HAP-1 (cell line): ENCODE measurements at regions not wholly inside any gene's neighbourhood (a gene's known extent, or its start where the extent isn't known, plus 50 kb on each side); places are given as distances from the start of the nearest gene placed in this dataset.

Experiments used
- DNase-seq, 2 experiments: peaks; one replicate each; pipeline ENCODE4 v3.0.0-alpha.2; 2016 to 2020; ENCODE audit warnings: low spot score in 2 of 2
- H3K27me3 ChIP-seq: fragments of 250-450 bp; sonication (Bioruptor Pico); 2 replicates; pipeline ENCODE4 v1.5.1; 2020; ENCODE audit warnings: low read depth, mild to moderate bottlenecking, moderate library complexity
- H3K36me3 ChIP-seq: fragments of 250-450 bp; sonication (Bioruptor Pico); replicated peaks from 2 replicates; pipeline ENCODE4 v1.5.1; 2020; ENCODE audit warnings: mild to moderate bottlenecking
- H3K4me1 ChIP-seq: fragments of 250-450 bp; sonication (Bioruptor Pico); 2 replicates; pipeline ENCODE4 v1.5.1; 2020; ENCODE audit warnings: mild to moderate bottlenecking
- H3K4me3 ChIP-seq: fragments of 250-450 bp; sonication (Bioruptor Pico); 2 replicates; pipeline ENCODE4 v1.5.1; 2020; ENCODE audit warnings: mild to moderate bottlenecking, moderate library complexity
- H3K9me3 ChIP-seq: fragments of 250-450 bp; sonication (Bioruptor Pico); 2 replicates; pipeline ENCODE4 v1.5.1; 2020; ENCODE audit warnings: mild to moderate bottlenecking, moderate library complexity
- in situ Hi-C: fragments of 300-500 bp; cut with MboI; formaldehyde crosslinking; loops from 3 replicates; pipeline ENCODE4 v1.14.3; 2020; ENCODE audit warnings: low sequenced_read_pairs, inconsistent platforms, mixed read lengths

- in situ Hi-C loops, result loop anchor here (25.0 kb wide), 1 partner anchor 668 kb away; no protein-coding TSS in a partner anchor
- DNase-seq, result peak; percentile 42 to 83
- Histone ChIP-seq H3K4me3 (no peak overlapping the region), H3K4me1 (peaks cover 11% of the 10 kb centered on the region), H3K36me3 (no peaks in the 10 kb centered on the region; the same call in 1 of the 2 replicates), H3K27me3 (peaks cover 9% of the 10 kb centered on the region; the same call in 1 of the 2 replicates), H3K9me3 (no peaks in the 10 kb centered on the region)
Observed at GRCh38 chr9:86644675-86645034, 290.4 kb upstream of the TUT7 start.

GRCh38 chr9:86643946-86644674 lies 289.9 kb upstream of the TUT7 start:
- no peaks in the 10 kb centered on the region for H3K36me3 ChIP-seq
- H3K4me1 ChIP-seq, result peaks cover 11% of the 10 kb centered on the region
- no peaks in the 10 kb centered on the region for H3K9me3 ChIP-seq
- H3K27me3 ChIP-seq, result peaks cover 4% of the 10 kb centered on the region; the same call in 1 of the 2 replicates
- in situ Hi-C loops, result loop anchor here (25.0 kb wide), 1 partner anchor 668 kb away; no protein-coding TSS in a partner anchor
- DNase-seq, result peak; percentile 12 to 40
- no peak overlapping the region for H3K4me3 ChIP-seq

GRCh38 chr9:86642721-86643120 lies 288.5 kb upstream of the TUT7 start:
- in situ Hi-C loops, result loop anchor here (25.0 kb wide), 1 partner anchor 670 kb away; no protein-coding TSS in a partner anchor
- H3K27me3 ChIP-seq, result peaks cover 4% of the 10 kb centered on the region; the same call in 1 of the 2 replicates

GRCh38 chr9:86641970-86642369 lies 287.8 kb upstream of the TUT7 start:
- Histone ChIP-seq H3K4me1 (peaks cover 11% of the 10 kb centered on the region), H3K36me3 (no peaks in the 10 kb centered on the region), H3K9me3 (no peaks in the 10 kb centered on the region), H3K27me3 (peaks cover 4% of the 10 kb centered on the region; the same call in 1 of the 2 replicates), H3K4me3 (no peak overlapping the region)
- in situ Hi-C loops, result loop anchor here (25.0 kb wide), 1 partner anchor 670 kb away; no protein-coding TSS in a partner anchor
- no peak for DNase-seq

More at GRCh38 chr9:86642721-86643120, 288.5 kb upstream of the TUT7 start:
- Histone ChIP-seq H3K9me3 (no peaks in the 10 kb centered on the region), H3K36me3 (no peaks in the 10 kb centered on the region), H3K4me3 (no peak overlapping the region), H3K4me1 (peaks cover 11% of the 10 kb centered on the region)
- DNase-seq, result no peak

- Histone ChIP-seq H3K9me3 (no peaks in the 10 kb centered on the region), H3K36me3 (no peaks in the 10 kb centered on the region), H3K27me3 (peaks cover 4% of the 10 kb centered on the region; the same call in 1 of the 2 replicates), H3K4me3 (no peak overlapping the region), H3K4me1 (peaks cover 11% of the 10 kb centered on the region)
- no peak for DNase-seq
- in situ Hi-C loops, result loop anchor here (25.0 kb wide), 1 partner anchor 672 kb away; no protein-coding TSS in a partner anchor
Observed at GRCh38 chr9:86639899-86640379, 285.7 kb upstream of the TUT7 start.

GRCh38 chr9:86639287-86639686 lies 285.1 kb upstream of the TUT7 start:
- Histone ChIP-seq H3K27me3 (peaks cover 4% of the 10 kb centered on the region; the same call in 1 of the 2 replicates), H3K4me1 (peaks cover 8% of the 10 kb centered on the region), H3K9me3 (no peaks in the 10 kb centered on the region), H3K36me3 (no peaks in the 10 kb centered on the region), H3K4me3 (no peak overlapping the region)
- DNase-seq, result no peak
- in situ Hi-C loops, result loop anchor here (25.0 kb wide), 1 partner anchor 673 kb away; no protein-coding TSS in a partner anchor

- H3K9me3 ChIP-seq, result no peaks in the 10 kb centered on the region
- H3K4me1 ChIP-seq, result no peaks in the 10 kb centered on the region
- no peak for DNase-seq
- in situ Hi-C loops, result loop anchor here (25.0 kb wide), 1 partner anchor 674 kb away; no protein-coding TSS in a partner anchor
- H3K27me3 ChIP-seq, result peaks cover 6% of the 10 kb centered on the region
- H3K36me3 ChIP-seq, result no peaks in the 10 kb centered on the region
- no peak overlapping the region for H3K4me3 ChIP-seq
Observed at GRCh38 chr9:86638109-86638508, 283.9 kb upstream of the TUT7 start.

GRCh38 chr9:86637515-86637914 lies 283.3 kb upstream of the TUT7 start:
- peak in 1 of 2 experiments; percentile 69 for DNase-seq
- Histone ChIP-seq H3K27me3 (peaks cover 6% of the 10 kb centered on the region), H3K9me3 (no peaks in the 10 kb centered on the region), H3K4me1 (no peaks in the 10 kb centered on the region), H3K36me3 (no peaks in the 10 kb centered on the region), H3K4me3 (no peak overlapping the region)
- in situ Hi-C loops, result loop anchor here (25.0 kb wide), 1 partner anchor 675 kb away; no protein-coding TSS in a partner anchor

GRCh38 chr9:86636519-86636918 lies 282.3 kb upstream of the TUT7 start:
- Histone ChIP-seq H3K4me3 (no peak overlapping the region), H3K27me3 (peaks cover 6% of the 10 kb centered on the region)
- in situ Hi-C loops, result loop anchor here (25.0 kb wide), 1 partner anchor 676 kb away; no protein-coding TSS in a partner anchor

GRCh38 chr9:86636038-86636437 lies 281.8 kb upstream of the TUT7 start:
- H3K4me3 ChIP-seq, result no peak overlapping the region
- peaks cover 6% of the 10 kb centered on the region for H3K27me3 ChIP-seq
- no peaks in the 10 kb centered on the region for H3K4me1 ChIP-seq
- no peaks in the 10 kb centered on the region for H3K36me3 ChIP-seq
- in situ Hi-C loops, result loop anchor here (25.0 kb wide), 1 partner anchor 676 kb away; no protein-coding TSS in a partner anchor
- DNase-seq, result no peak
- H3K9me3 ChIP-seq, result no peaks in the 10 kb centered on the region

More at GRCh38 chr9:86636519-86636918, 282.3 kb upstream of the TUT7 start:
- Histone ChIP-seq H3K4me1 (no peaks in the 10 kb centered on the region), H3K36me3 (no peaks in the 10 kb centered on the region), H3K9me3 (no peaks in the 10 kb centered on the region)
- no peak for DNase-seq

GRCh38 chr9:86634501-86634900 lies 280.3 kb upstream of the TUT7 start:
- H3K4me1 ChIP-seq, result no peaks in the 10 kb centered on the region
- peaks cover 2% of the 10 kb centered on the region; the same call in 1 of the 2 replicates for H3K27me3 ChIP-seq
- in situ Hi-C loops, result loop anchor here (25.0 kb wide), 1 partner anchor 678 kb away; no protein-coding TSS in a partner anchor

GRCh38 chr9:86633945-86634344 lies 279.7 kb upstream of the TUT7 start:
- in situ Hi-C loops, result loop anchor here (25.0 kb wide), 1 partner anchor 678 kb away; no protein-coding TSS in a partner anchor
- DNase-seq, result no peak
- no peaks in the 10 kb centered on the region for H3K4me1 ChIP-seq

More at GRCh38 chr9:86634501-86634900, 280.3 kb upstream of the TUT7 start:
- no peaks in the 10 kb centered on the region for H3K36me3 ChIP-seq
- no peaks in the 10 kb centered on the region for H3K9me3 ChIP-seq
- no peak overlapping the region for H3K4me3 ChIP-seq
- DNase-seq, result no peak

GRCh38 chr9:86632537-86632936 lies 278.3 kb upstream of the TUT7 start:
- in situ Hi-C loops, result loop anchor here (25.0 kb wide), 1 partner anchor 680 kb away; no protein-coding TSS in a partner anchor
- no peak for DNase-seq
- H3K4me3 ChIP-seq, result no peak overlapping the region

More at GRCh38 chr9:86633945-86634344, 279.7 kb upstream of the TUT7 start:
- H3K27me3 ChIP-seq, result peaks cover 2% of the 10 kb centered on the region; the same call in 1 of the 2 replicates
- no peaks in the 10 kb centered on the region for H3K36me3 ChIP-seq
- no peak overlapping the region for H3K4me3 ChIP-seq
- no peaks in the 10 kb centered on the region for H3K9me3 ChIP-seq

More at GRCh38 chr9:86632537-86632936, 278.3 kb upstream of the TUT7 start:
- Histone ChIP-seq H3K27me3 (peaks cover 2% of the 10 kb centered on the region; the same call in 1 of the 2 replicates), H3K9me3 (no peaks in the 10 kb centered on the region), H3K36me3 (no peaks in the 10 kb centered on the region), H3K4me1 (no peaks in the 10 kb centered on the region)
